22Rv1 (cell line): ENCODE measurements at regions not wholly inside any gene's neighbourhood (a gene's known extent, or its start where the extent isn't known, plus 50 kb on each side); places are given as distances from the start of the nearest gene placed in this dataset.

ENCODE experiments used
- H3K27ac ChIP-seq: fragments of 450-650 bp; 2 replicates; pipeline ENCODE4 v1.5.1; 2017
- CTCF ChIP-seq: fragments of 450-650 bp; IDR thresholded peaks from 2 replicates; pipeline ENCODE4 v1.5.1; 2017; ENCODE audit warnings: mild to moderate bottlenecking
- ZFX ChIP-seq: fragments of 450-650 bp; IDR thresholded peaks from 2 replicates; pipeline ENCODE4 v1.6.1; 2017; ENCODE audit warnings: antibody characterized with exemption, borderline replicate concordance

GRCh38 chr2:191738003-191738402, 60.1 kb downstream of the NABP1 start:
- TF ChIP-seq CTCF (no peak), ZFX (no peak)

GRCh38 chr2:191738667-191739066, 60.7 kb downstream of the NABP1 start:
- H3K27ac ChIP-seq, result no peak overlapping the region
- TF ChIP-seq ZFX (no peak), CTCF (no peak)

More at GRCh38 chr2:191738003-191738402, 60.1 kb downstream of the NABP1 start:
- no peak overlapping the region for H3K27ac ChIP-seq

GRCh38 chr2:191739194-191739593, 61.3 kb downstream of the NABP1 start:
- no peak overlapping the region for H3K27ac ChIP-seq
- no peak for TF ChIP-seq ZFX

- no peak for TF ChIP-seq ZFX
- TF ChIP-seq CTCF, result no peak
- H3K27ac ChIP-seq, result no peak overlapping the region
Observed at GRCh38 chr2:191740016-191740419, 62.1 kb downstream of the NABP1 start.

- H3K27ac ChIP-seq, result no peak overlapping the region
- TF ChIP-seq ZFX (no peak), CTCF (no peak)
Observed at GRCh38 chr2:191740759-191741158, 62.8 kb downstream of the NABP1 start.

GRCh38 chr2:191746346-191747169, 68.6 kb downstream of the NABP1 start:
- TF ChIP-seq CTCF (no peak), ZFX (no peak)

GRCh38 chr2:191747170-191747530, 69.2 kb downstream of the NABP1 start:
- TF ChIP-seq ZFX (no peak), CTCF (no peak)
- no peak overlapping the region for H3K27ac ChIP-seq

More at GRCh38 chr2:191746346-191747169, 68.6 kb downstream of the NABP1 start:
- H3K27ac ChIP-seq, result no peak overlapping the region

- no peak overlapping the region for H3K27ac ChIP-seq
- TF ChIP-seq CTCF, result no peak
- no peak for TF ChIP-seq ZFX
Observed at GRCh38 chr2:191748059-191748461, 70.1 kb downstream of the NABP1 start.
